NOMO-1 treated with DMSO at 0.1 percent for 48 hours (cell line): ENCODE measurements at regions not wholly inside any gene's neighbourhood (a gene's known extent, or its start where the extent isn't known, plus 50 kb on each side); places are given as distances from the start of the nearest gene placed in this dataset.

ENCODE experiments used
- DNase-seq: peaks from one replicate; lab custom pipeline; 2025; ENCODE audit not compliant: unreplicated experiment; lab: John Stamatoyannopoulos, UW

DNA sequence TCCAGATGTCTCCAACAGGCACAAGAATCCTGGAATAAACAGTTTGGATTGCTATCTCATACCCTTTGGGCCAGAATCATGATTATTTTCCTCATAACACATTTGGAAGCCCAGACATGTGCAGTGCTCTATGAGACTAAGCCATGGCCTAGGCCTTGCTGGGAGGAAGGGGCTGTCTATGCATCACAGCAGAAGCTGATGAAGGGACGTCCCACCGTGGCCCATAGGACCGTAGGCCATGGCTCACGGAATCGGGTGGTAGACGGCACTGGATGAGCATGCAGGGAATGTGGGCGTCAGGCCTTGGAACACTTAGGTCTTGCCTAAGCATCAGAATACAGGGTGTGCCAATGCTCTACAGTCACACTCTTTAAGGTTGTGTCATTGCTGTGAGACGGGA, 283.8 kb upstream of the TSHZ3 start:
- DNase-seq: no peak

DNA sequence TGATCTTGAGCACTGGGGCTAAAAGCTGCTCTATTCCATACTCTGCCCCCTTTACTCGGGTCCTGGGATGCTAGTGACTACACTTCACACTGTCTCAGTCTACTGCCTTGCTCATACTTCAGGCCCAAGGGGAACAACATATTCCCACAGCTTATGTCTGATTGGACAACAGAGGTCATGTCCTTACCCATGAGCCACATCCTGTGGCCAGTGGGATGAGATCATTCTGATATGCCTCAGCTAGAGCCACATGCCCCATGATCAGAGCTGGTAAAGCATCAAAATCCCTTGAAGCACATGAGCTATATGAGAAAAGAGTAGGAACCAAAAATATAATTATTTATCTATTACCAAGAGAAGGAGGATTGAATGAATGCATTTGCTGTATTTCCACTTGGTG, 290.1 kb upstream of the TSHZ3 start:
- no peak for DNase-seq

DNA sequence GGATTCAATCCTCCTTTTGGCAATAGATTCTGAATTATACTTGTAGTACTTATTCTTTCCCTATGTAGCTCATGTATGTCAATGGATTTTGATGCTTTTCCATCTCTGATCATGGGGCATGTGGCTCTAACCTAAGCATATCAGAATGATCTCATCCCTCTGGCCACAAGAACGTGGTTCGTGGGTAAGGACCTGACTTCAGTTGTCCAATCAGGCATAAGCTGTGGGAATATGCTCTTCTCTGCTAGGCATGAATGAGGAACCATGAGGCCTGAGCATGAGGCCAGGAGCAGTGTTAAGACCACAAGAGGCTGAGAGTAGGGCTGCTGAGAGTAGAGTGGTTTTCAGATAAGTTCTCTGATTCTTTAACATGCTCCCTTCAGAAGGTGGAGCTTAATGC, 292.4 kb upstream of the TSHZ3 start:
- DNase-seq: no peak

DNA sequence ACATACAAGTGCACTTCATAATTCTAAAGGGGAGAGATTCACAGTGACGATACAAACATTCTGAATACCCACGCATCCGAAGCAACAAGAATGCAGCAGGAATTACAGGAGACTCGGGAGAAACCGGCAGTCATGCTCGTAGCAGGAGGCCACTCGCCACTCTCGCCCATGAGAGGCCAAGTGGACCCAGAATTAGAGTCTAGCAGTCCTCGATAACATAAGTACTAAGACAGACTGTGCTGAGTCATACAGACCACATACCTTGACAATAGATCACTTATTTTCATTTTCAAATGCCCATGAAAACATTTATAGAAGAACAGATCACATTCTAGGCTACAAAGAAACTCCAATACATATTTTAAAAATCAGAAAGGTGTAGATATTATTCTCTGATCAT, 299.1 kb upstream of the TSHZ3 start:
- no peak for DNase-seq

DNA sequence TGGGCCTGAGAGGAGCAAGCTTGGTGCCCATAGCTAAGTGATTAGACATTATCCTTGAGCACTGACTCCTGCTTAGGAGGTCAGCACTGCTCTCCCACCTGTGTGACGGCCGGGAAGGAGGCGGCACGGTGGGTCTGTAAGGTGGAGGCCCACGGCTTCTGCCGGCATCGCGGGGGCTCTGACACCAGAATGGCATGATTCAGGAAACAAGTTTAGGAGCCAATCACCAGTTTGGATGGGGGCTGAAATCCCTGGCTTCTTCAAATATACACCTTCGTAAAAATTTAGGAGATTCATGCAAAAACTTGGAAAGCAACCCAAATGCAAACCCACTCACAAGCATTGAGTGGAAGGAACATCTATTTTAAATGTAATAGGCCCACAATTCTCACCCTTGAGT, 307.3 kb upstream of the TSHZ3 start:
- no peak for DNase-seq

DNA sequence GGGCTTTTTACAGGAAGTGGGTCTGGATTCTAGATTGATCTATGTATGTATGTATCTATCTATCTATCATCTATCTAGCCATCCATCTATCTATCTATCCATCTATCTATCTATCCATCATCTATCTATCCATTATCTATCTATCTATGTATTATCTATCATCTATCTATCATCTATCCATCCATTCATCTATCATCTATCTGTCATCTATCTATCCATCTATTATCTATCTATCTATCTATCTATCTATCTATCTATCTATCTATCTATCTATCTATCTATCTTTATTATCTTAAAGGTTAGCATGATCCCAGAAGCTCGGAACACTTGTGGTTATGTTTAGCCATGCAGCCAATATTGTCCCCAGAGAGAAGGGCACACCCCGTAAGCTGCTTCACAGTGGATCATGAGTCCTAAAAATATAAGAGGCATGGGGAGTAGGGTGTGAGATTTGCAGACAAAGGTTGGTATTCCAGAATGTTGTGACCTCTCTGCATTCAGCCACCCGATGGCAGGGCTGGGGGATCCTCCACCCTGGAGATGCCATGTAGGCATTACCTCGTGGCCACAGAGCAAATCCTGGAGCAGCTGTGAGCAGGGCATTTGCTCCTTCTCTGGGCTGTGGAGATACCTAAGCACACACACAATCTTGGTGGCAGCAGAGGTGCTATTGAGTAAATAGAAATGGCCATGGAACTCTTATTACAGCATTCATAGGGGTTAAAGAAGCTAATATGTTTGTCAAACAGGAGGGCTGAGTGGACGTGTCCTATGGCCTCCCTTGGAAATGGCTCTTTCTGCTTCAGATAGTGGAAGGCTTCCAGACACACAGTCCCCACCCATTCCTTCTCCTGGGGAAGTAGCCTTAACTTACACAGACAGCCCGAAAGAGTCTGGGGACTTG, 310.0 kb upstream of the TSHZ3 start:
- no peak for DNase-seq

DNA sequence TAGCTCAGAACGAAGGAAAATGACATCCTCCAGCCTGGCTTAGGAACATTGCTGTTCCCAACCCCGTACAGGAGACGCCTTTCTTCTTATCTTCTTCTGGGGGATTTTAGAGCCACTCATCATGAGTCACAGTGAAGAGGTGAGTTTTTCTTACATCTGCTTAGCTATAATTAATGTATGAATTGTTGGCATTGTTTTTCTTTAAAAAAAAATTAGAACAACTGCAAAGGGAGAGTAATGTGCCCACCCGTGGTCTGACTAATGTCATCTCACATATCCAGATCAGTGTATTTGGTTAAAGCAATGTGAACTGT, 310.6 kb upstream of the TSHZ3 start:
- no peak for DNase-seq

DNA sequence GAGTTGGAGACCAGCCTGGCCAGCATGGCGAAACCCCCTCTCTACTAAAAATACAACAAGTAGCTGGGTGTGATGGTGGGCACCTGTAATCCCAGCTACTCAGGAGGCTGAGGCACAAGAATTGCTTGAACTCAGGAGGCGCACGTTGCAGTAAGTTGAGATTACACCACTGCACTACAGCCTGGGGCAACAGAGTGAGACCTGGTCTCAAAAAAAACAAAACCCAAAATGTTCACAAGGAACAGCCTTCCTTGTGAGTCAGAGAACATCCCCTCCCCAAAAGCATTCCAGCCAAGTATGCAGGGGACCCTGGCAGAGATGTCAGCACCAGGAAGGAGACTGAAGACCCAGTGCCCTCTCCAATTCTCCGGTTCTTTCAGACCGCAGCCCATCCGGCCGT, 314.9 kb upstream of the TSHZ3 start:
- no peak for DNase-seq

DNA sequence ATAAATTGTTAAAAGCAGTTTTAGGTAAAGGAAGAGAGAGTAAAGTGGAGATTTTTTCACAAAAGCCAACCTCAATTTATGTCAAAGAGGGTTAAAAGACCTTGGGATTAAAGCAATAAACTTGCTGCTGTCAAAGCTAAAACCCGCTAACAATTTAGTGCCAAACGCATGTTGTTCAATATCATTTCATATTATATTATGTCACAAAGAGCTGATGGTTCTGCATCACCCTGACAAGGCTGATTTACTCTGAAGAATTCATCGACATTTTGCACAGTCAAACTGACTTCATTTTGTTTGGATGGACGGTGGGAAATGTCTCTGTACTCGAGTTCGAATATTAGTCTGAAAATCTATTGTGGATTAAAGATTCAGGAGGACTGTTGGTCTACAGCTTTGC, 315.8 kb upstream of the TSHZ3 start:
- DNase-seq: no peak

DNA sequence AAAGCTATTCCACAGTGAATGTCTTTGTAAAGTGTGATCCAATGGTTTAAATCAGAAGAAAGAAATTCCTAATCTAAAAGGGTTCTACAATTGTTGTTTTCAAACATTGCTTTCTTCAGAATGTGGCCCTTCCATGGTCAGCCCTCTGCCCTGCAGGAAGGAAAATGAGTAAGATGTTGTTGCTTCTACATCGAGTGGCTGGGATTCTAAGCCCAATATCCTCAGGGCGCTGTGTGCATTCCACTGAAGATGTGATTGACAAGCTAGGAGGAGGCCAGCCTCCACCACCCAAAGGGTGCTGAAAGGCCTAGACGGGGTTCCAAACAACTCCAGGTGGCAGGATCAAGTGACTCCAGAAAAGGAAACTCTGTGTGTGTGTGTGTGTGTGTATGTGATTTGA, 316.9 kb upstream of the TSHZ3 start:
- DNase-seq: no peak

DNA sequence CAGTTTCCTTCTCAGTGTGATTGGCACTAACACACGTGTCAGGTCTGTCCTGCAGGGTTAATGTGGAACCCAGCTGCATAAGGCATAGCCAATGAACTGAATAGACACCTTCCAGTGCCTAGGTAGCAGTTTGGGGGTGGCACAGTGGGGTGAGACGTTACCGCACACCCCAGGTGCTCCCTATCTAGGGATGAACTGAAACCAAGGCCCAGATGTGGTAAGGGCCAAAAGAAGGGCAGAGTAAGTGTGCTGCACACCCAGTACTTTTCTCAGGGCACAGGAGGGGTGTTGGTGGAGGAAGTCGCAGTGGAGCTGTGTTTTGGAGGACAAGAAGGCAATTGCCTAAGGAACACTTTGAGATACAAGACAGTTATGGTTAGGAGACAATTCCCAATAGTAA, 317.9 kb upstream of the TSHZ3 start:
- DNase-seq: no peak

DNA sequence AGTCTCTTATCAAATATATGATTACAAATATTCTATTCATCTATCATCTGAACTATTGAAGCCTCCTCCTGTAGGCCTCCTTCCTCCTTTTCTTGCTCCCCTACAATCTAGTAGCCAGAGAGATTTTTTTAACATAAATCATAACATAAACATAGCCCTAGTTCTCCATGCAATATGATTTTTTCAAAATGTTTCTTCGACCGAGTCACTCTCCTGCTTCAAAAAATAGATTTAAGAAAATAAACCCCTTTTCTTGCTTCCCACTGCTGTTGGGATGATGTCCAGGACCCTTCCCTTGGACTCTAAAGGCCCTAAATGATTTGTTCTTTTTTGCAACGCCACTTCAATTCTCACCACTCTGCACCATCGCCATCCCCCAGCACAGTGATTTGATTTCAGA, 319.7 kb upstream of the TSHZ3 start:
- no peak for DNase-seq

DNA sequence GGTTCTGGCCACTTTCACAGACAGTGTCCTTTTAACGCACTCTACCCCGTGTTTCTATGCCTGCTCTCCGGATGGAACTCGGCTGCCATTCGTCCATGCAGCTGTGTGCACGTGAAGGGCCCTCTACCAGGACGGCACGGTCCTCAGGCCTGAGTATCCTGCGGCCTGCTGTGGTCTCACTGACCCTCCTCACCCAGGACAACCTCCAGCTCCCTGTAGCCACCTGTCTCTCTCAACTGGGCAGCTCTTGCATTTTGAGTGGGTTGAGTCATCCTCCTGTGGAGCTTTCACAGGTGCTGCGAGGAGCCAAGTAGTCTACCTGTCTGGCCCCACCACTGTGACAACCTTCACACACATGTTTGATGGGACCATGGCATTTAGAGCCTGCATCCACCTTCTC, 321.7 kb upstream of the TSHZ3 start:
- DNase-seq: no peak

DNA sequence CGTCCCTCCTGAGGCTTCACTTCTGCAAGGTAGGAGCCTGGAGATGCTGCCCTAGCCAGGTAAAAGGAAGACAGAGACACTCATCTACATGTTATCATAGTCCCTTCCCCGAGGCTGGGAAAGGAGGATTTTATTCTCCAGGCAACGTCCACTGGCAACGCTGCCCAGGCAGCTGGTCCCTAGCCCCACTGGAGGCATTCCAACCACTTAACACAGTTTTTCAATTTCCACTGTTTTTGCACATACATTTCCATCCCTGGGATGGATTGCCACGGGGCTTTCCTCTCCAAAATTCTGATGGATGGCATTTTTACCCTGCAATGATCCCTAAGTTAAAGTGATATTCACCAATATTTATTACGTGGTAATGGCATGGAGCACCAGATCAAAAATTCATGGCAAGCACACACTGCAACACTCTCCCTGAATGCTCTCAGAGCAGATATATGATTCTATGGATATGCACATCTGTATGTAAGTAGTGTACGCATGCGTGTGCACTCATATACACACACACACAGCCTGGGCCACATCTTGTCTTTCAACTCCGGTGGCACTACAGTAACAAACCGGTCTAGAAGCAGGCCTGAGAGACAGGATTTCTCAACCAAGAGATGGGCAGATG, 322.3 kb upstream of the TSHZ3 start:
- DNase-seq: no peak

DNA sequence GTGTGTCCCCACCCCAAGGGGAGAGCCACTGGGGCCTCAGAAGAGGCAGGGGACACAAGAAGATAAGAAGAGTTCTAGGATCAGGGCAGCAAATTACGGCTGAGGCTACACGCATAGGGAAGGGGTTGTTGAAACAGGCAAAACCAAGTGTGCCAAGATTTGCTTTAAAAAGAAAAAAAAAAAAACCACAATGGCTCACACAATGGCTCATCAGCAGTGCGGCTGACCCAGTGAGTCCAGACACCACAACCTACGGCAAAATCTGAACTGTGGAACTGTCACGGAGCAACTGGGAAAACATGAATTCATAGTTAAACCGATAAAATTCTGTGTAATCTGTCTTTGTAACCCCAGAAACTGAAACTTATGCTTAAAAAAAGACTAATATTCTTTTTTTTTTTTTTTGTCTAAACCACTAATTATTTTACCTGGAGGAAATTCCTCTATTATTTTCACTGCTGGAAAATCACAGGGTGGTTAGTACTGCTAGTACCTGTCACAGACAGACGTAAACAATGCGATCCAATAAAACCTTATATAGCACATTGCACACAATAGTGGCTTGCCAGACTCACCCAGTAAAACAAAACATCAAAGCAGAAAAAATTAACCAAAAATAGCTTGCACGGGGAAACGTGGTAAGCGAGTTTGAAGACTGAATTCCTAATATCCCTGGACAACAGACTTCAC, 325.4 kb upstream of the TSHZ3 start:
- DNase-seq: no peak

DNA sequence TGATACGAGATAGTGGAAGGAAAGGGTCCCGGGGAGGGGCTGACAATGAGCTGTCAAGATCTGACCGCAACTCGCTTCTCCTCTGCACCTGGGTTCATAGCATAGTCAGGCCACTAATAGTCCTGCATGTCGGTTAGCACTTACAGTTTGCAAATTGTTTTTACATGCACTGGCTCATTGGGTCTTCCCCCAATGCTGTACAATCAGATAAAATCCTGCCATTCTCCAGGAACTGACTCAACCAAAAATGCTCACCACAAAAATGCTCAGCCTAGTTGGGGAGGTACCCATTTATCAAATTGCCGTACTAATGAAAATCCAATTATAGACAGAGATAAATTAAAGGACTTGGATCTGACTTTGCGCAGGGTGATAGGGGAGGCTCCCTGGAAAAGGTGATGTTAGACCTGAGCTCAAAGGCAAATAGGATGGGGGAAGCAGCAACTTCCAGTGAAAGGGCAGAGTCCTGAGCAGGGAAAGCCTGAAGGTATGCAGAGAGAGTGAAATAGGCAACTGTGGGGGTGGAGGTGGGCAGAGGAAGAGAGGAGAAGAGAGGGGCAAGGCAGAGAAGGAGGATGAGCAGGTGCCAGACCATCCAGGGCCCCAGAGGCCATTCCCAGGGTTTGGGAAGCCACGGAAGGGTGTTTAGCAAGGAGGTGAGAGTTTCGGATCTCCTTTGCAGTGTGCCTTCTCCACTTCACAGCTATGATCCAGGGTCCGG, 326.1 kb upstream of the TSHZ3 start:
- no peak for DNase-seq

DNA sequence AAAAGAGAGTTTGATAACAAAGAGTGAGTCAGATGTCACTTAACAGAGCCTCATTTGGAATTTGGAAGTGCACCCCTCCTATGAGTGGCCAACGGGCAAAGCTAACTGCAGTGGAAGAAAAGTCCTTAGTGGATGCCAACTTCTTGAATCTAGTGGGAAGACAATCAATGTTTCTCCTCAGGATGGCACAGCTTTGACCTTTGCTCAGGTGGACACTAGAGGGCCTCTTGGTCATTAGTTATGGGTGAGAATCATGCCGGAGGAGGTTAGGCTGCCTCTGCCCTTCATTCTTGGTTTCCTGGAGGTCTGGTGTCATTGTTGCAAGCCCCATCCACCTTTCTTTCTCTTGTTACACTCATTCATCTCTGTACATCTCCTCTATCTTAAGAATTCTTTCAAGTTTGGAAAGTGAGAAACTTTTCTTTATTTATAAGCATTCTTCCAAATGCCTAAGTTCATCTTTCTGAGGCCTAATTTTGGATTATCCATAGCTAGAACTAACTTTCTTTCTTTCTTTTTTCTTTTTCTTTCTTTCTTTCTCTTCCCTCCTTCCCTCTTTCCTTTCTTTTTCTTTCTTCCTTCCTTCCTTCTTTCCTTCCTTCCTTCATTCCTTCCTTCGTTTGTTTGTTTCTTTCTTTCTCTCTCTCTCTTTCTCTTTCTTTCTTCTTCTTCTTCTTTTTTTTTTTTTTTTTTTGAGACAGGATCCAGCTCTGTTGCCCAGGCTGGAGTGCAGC, 327.2 kb upstream of the TSHZ3 start:
- no peak for DNase-seq

DNA sequence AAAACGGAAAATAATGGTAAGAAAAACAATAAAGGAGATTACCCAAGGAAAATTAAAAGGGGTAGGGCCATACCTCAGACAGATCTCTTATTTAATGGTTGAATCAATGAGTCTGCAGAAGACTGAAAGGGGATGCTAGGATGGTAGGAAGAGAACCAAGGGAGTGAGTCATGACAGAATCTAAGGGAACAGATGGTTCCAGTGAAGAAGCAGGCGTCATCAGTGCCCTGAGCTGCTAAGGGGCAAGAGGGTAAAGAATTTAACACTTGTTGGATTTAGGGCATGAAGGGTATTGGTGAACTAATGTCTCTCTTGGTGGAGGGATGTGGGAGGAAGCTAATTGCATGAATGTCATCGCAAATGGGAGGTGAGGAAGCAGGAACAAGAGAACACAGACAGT, 329.2 kb upstream of the TSHZ3 start:
- no peak for DNase-seq

DNA sequence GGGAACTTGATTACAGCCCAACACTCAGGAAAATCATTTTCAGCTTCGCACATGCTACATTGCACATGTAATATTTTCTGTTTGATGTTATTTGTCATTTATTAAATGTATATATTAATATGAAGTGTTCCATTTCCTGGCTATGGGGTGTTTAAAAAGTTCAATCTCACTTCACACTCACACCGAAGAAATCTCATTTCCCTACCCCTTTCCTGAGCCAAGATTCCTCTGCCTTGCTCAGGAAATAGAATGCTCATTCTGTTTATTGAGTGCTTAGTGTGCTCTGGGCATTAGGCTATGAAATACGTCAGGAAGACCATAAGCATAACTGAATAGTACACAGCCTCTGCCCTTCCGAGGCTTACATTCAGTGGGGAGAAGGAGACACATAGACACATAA, 331.9 kb upstream of the TSHZ3 start:
- no peak for DNase-seq

DNA sequence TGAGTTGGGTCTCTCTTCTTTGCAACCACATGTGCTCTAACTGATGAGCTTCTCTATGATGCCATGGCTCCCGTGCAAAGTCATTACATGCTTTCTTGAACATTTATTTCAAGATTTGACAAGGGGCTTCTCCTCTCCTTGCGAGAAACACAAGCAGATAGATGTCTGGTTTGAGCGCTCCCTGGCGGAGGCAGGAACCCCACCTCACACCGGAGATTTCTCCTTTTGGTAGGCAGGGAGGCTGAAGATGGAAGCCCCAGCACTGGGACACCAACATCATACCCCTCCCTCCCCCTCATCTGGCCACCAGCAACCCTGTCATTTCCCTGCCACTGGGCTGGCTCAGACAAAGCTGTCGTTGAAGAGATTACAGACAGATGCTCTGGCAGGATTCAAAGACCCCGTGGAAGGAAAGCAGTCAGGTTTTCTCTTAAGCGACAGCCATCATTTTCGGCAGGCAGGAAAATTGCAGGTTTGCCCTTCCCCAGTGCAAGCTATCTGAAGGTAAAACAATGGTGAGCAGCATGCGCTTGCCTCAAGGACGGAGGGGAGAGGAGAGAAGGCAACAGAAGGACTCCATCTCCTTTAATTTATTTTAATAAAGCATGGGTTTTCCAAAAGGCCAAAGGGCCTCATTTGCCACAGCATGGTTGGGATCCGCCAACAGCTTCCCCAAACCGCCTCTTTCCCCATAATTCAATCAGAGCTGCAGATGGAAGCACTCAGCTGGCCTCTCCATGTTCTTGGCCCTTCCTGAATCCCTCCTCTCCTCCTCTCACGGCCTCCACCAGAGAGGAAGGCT, 344.1 kb upstream of the TSHZ3 start:
- no peak for DNase-seq
